Peyer's patch (tissue), 4 donors: ENCODE measurements at regions not wholly inside any gene's neighbourhood (a gene's known extent, or its start where the extent isn't known, plus 50 kb on each side); places are given as distances from the start of the nearest gene placed in this dataset.

Source experiments
- POLR2A ChIP-seq, 2 donors: fragments of 450-650 bp; IDR thresholded peaks; one replicate each; pipeline ENCODE4 v1.5.1; 2017; ENCODE audit warnings: antibody characterized with exemption in 2 of 2, mild to moderate bottlenecking in 2 of 2, moderate library complexity in 2 of 2
- TF ChIP-seq, protein P1 (sequence below), 6 experiments: fragments of 450-650 bp in 4 of 6; fragments of 200-600 bp in 2 of 6; sonication (generic) in 1 of 6; IDR thresholded peaks; one replicate each; pipeline ENCODE4 v1.5.1; 2017 to 2019; ENCODE audit warnings: antibody characterized with exemption in 6 of 6, mild to moderate bottlenecking in 3 of 6, moderate library complexity in 1 of 6

DNA sequence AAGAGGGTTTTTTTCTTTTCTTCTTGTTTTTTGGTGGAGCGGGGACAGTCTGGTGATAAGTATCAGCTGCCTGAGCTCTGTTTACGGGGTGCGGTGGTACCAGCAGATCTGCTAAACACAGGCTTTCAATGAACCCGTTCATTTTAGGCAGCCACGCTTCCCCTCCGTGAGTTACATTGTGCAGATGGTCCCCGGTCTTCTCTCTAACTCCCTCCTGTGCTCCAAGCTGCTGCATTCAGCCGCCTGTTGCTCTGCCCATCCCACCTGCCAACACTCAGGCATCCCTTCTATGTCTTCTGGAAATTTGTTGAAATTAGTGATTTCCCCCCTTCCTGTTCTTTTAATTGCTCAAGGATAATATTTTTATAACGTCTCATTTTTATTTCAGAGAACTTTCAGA is 82.1 kb upstream of the ELAC2 start:
- TF ChIP-seq, protein P1, sequence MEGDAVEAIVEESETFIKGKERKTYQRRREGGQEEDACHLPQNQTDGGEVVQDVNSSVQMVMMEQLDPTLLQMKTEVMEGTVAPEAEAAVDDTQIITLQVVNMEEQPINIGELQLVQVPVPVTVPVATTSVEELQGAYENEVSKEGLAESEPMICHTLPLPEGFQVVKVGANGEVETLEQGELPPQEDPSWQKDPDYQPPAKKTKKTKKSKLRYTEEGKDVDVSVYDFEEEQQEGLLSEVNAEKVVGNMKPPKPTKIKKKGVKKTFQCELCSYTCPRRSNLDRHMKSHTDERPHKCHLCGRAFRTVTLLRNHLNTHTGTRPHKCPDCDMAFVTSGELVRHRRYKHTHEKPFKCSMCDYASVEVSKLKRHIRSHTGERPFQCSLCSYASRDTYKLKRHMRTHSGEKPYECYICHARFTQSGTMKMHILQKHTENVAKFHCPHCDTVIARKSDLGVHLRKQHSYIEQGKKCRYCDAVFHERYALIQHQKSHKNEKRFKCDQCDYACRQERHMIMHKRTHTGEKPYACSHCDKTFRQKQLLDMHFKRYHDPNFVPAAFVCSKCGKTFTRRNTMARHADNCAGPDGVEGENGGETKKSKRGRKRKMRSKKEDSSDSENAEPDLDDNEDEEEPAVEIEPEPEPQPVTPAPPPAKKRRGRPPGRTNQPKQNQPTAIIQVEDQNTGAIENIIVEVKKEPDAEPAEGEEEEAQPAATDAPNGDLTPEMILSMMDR (IDR thresholded peaks at IDR 0.05), result no peak
- no peak for TF ChIP-seq POLR2A (IDR thresholded peaks at IDR 0.05)
